Sigmoid colon (tissue), 4 donors: ENCODE measurements at regions not wholly inside any gene's neighbourhood (a gene's known extent, or its start where the extent isn't known, plus 50 kb on each side); places are given as distances from the start of the nearest gene placed in this dataset.

Source experiments
- CTCF ChIP-seq, 4 experiments: fragments of 450-650 bp in 3 of 4; fragments of 200-600 bp in 1 of 4; IDR thresholded peaks; one replicate each; pipeline ENCODE4 v1.5.1; 2016 to 2019; ENCODE audit warnings: antibody characterized with exemption in 4 of 4, mild to moderate bottlenecking in 3 of 4, moderate library complexity in 2 of 4
- EP300 ChIP-seq, 4 donors: sonication (generic); formaldehyde crosslinking; IDR thresholded peaks; one replicate each; pipeline ENCODE4 v1.6.1; 2017; ENCODE audit warnings: antibody characterized with exemption in 4 of 4
- POLR2A ChIP-seq, 2 donors: fragments of 450-650 bp; IDR thresholded peaks; one replicate each; pipeline ENCODE4 v1.6.1; 2016; ENCODE audit warnings: antibody characterized with exemption in 2 of 2, mild to moderate bottlenecking in 2 of 2, moderate library complexity in 2 of 2

DNA sequence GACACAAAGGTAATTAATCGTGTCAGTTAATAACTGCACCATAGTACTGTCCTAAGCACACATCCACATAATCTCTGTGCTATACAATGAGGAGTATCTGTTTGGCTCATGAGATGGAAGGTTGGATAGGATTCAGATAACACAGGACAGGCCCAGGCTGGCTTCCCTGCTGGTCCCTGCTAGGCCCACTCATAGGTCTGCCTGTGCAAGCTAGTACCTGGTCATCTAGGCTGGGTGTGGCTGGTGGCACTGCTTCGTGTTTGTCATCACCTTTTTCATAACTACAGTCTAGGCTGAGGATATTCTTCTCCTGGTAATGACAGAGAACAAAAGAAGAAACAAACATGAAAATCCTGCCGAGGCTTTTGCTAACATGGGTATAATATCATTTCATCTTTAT lies 392.8 kb downstream of the TRIB2 start:
- TF ChIP-seq CTCF (IDR thresholded peaks at IDR 0.05) (no peak), POLR2A (IDR thresholded peaks at IDR 0.05) (no peak), EP300 (IDR thresholded peaks at IDR 0.05) (no peak)
